ENCODE measurements at regions not wholly inside any gene's neighbourhood (a gene's known extent, or its start where the extent isn't known, plus 50 kb on each side); places are given as distances from the start of the nearest gene placed in this dataset.

DNA sequence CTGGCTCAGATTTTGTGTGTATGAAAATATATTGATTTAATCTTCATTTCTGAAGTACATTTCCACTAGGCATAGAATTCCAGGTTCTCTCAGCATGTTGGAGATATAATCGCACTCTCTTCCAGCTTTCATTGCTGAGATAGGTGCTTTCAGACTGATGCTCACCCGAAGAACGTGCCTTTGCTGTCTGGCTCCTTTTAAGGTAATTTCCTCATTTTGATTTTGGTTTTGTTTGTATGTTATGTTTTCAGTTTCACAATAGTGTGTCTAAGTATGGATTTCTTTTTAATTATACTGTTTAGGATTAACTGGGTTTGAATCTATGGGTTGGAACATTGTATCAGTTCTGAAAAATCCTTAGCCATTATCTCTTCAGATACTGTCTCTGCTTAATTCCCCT lies 132.0 kb upstream of the NFIB start:
- TF ChIP-seq, protein P1, sequence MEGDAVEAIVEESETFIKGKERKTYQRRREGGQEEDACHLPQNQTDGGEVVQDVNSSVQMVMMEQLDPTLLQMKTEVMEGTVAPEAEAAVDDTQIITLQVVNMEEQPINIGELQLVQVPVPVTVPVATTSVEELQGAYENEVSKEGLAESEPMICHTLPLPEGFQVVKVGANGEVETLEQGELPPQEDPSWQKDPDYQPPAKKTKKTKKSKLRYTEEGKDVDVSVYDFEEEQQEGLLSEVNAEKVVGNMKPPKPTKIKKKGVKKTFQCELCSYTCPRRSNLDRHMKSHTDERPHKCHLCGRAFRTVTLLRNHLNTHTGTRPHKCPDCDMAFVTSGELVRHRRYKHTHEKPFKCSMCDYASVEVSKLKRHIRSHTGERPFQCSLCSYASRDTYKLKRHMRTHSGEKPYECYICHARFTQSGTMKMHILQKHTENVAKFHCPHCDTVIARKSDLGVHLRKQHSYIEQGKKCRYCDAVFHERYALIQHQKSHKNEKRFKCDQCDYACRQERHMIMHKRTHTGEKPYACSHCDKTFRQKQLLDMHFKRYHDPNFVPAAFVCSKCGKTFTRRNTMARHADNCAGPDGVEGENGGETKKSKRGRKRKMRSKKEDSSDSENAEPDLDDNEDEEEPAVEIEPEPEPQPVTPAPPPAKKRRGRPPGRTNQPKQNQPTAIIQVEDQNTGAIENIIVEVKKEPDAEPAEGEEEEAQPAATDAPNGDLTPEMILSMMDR (conservative IDR thresholded peaks at IDR 0.05; ENCODE audit: low read depth, low read length) = no peak
- TF ChIP-seq EZH2phosphoT487 (IDR thresholded peaks at IDR 0.05; ENCODE audit: borderline replicate concordance, low read length) = no peak

Data from PC-3 (cell line).